IMR-90 (cell line): ENCODE measurements at regions not wholly inside any gene's neighbourhood (a gene's known extent, or its start where the extent isn't known, plus 50 kb on each side); places are given as distances from the start of the nearest gene placed in this dataset.

Experiments used
- CTCF ChIP-seq: conservative IDR thresholded peaks from 2 replicates; pipeline ENCODE4 v1.5.1; 2012; ENCODE audit warnings: mild to moderate bottlenecking, low read depth, low read length, improper control_type of control experiment
- MXI1 ChIP-seq: IDR thresholded peaks from 2 replicates; pipeline ENCODE4 v1.6.1; 2012; ENCODE audit warnings: low read depth, mild to moderate bottlenecking, low read length, moderate library complexity, borderline replicate concordance
- RCOR1 ChIP-seq: IDR thresholded peaks from 2 replicates; pipeline ENCODE4 v1.6.1; 2012; ENCODE audit warnings: mild to moderate bottlenecking, low read length, improper control_type of control experiment; ENCODE audit not compliant: insufficient replicate concordance
- SMC3 ChIP-seq: fragments of 150-350 bp; IDR thresholded peaks from 2 replicates; pipeline ENCODE4 v1.6.1; 2016; ENCODE audit warnings: low read depth, mild to moderate bottlenecking, antibody characterized with exemption, low read length, moderate library complexity

GRCh38 chr9:116061546-116062205 is 91.9 kb upstream of the PAPPA start:
- TF ChIP-seq CTCF: no peak
- TF ChIP-seq RCOR1: no peak
- TF ChIP-seq MXI1: no peak
- no peak for TF ChIP-seq SMC3
